NCI-H1417 (cell line): ENCODE measurements at regions not wholly inside any gene's neighbourhood (a gene's known extent, or its start where the extent isn't known, plus 50 kb on each side); places are given as distances from the start of the nearest gene placed in this dataset.

Source experiments
- DNase-seq, 3 experiments: peaks; one replicate each; lab custom pipeline; 2025; lab: John Stamatoyannopoulos, UW

DNA sequence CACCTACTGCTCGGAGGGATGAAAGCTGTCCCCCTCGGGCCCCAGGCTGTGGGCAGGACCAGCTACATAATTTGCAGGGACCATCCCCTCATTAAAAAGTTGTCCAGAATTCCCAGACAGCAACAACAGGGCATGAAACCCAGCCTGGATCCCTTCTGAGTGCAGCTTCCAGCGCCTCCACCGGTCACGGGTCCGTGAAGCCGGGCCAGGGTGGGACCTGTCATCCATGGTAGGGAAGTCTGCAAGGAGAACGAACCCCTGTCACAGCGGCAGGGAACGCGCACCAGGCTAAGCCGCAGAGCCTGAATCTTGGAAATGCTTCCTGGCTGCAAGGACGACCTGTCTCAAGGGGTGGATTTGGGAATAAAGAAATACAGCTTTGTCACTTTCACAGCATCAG, 214.2 kb downstream of the RBFOX3 start:
- DNase-seq = no peak

DNA sequence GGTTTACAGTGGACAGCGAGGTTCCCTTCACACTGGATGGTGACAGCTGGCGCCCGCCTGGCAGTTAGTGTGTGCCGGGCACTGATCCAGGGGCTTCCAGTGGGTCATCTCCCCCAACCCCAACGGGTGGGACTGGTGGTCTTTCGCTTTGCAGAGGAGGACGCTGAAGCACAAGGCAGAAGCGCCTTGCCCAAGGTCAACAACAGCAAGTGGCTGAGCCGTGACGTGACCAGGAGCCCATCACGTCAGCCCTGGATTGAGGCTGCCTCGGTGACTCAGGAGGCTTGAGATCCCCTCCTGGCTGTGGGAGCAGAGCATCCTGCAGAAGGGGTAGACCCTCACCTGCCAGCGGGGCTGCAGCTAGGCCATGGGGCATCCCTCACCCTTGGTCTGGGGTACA, 215.3 kb downstream of the RBFOX3 start:
- DNase-seq = no peak

DNA sequence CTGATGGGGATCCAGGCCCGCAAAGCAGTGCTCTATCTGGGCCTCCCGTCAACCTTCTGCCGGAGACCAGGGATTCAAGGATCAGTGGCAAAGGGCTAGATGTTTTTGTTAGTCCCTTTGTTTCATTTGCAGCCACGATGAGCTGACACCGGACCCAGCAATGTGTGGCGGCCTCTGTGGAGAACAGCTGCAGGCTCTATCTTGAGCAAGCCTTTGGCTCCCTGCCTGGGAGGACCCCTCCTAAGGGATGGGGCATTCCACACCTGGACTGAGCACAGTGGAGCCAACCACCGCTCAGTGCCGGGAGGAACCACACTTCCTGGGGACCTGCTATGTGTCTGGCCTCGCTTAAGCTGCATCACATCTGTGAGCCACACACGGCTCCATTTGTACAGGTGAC, 215.8 kb downstream of the RBFOX3 start:
- no peak for DNase-seq

DNA sequence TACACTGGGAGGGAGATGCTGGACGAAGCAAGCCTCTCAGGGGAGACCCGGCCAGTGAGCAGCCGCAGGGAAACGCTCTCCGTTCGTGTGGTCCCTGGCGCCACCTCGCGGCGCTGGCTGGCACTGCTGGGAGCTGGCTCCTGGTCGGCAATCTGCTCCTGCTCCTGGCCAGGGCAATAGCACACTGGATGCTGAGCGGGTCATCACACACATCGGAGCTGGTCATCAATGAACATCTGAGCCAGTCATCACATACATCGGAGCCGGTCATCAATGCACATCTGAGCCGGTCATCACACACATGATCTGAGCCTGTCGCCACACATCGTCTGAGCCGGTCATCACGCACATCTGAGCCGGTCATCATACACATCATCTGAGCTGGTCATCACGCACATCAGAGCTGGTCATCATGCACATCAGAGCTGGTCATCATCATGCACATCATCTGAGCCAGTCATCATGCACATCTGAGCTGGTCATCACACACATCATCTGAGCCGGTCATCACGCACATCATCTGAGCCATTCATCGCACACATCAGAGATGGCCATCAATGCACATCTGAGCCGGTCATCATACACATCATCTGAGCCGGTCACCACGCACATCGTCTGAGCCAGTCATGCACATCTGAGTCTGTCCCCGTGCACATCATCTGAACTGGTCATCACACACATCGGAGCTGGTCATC, 217.3 kb downstream of the RBFOX3 start:
- DNase-seq = peak; percentile 48 to 85 (median 75)

DNA sequence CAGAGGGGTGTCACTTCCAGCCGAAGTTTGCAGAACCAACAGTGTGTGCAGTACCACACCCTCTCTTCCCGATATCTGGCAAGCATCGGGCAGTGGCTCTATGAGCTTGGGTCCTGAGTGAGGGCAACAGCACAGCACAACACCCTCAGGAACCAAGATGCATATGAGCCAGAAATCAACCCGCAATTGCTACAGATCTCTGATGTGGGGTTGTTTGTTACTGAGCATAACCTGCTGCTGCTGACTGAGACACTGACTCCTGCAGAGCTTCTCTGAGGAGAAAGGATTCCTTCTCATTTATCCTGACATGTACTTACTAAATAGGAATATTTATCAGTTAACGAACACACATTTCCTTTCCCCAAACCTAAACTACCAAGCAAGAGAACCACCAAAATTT, 218.3 kb downstream of the RBFOX3 start:
- DNase-seq = no peak

DNA sequence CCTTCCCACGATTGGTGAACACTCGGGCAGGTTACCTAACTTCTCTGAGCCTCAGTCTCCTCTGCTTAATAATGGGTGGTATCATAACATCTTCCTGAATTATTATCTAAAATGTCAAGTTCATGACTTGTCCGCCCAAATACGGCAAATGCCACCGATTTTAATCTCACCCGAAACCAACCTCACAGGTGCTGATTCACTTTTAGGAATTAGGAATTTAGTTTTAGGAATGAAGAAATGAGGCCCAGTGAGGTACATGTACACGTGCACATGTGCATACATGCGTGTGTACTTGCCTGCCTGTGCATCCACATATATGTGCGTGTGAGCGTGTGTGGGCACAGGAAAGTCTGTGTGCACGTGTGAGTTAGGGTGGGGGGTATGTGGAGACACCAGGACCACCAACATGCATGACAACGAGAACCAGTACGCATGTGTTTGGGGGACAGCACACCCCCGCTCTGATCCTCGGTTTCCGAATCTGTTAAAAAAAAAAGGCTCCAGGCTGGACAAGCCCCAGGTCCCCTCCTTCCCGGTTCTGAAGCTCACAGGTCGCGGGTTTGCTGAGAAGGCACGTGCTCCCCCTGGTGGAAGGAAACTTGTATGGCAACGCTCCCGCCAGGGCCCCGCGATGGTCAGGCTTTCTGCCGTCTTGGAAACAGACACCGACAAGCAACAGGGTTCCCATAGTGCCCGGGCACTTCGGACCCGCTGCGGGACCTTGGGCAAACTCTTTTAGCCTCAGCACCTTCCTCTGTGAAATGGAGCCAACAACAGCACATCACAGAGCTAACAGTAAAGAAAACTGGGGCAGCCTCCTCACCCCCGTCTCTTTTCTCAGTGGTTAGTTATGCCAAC, 219.2 kb downstream of the RBFOX3 start:
- DNase-seq = peak; percentile 51 to 80 (median 79)

DNA sequence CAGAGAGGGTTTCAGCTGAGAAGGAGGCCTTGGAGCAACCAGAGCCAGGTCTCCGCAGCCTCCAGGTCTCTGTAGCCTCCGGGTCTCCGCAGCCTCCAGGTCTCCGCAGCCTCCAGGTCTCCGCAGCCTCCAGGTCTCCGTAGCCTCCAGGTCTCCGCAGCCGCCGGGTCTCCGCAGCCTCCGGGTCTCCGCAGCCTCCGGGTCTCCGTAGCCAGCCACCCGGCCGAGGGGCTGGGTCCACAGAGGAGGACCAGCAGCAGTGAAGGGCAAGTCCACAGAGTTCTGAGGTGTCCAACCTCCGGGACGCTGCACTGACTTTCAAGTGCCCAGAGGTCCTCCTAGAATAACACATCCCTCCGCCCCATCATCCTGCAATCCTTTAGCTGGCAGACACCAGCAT, 221.0 kb downstream of the RBFOX3 start:
- no peak for DNase-seq

DNA sequence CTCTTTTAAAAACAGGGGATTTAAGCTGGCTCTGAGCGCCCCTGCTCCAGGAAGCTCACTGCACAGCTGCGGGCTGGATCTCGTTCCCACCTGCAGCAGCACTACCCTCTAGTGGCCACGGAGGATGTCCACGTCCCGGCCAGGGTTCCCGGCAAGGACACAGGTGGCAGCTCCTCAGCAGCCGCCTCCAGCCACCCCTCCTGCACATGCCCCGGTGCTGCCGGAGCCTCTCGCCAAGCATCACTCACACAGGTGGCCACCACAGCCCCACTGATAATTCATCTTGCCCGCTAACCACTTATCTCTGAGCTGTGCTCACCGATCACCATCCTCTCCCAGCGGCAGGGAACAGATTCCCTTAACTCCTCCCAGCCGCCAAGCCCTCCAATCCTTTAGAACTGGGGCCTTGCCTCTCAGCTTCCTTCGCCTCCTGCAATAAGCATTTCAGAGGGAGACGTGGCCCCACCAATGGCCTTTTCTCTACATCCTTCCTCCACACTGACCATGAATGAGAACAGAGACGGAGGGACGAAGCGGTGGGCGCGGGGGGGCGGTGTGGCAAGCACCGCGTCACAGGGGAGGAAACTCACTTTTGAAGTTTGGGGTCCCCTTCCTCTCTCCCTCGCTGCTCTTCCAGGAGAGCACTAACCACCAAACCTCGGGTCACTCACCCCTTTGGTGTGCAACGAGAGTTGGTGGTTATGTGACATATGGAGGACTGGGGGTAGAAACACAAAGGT, 222.1 kb downstream of the RBFOX3 start:
- DNase-seq = peak; percentile 50 to 83 (median 74)

DNA sequence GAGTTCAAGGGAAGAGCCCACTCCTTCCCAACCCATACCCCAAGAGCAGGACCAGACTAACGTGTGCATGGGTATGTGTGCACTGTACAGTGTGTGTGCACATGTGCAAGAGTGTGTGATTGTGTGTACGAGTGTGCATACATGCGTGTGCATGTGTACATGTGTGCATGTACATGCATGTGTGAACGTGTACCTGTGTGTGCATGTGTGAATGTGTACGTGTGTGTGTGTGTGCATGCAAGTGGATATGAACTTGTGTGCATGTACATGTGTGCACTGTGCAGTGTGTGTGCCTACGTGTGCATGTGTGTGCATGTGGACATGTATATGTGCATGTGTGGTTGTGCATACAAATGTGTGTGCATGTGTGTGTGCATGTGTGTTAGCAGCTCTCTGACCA, 223.1 kb downstream of the RBFOX3 start:
- DNase-seq = no peak

DNA sequence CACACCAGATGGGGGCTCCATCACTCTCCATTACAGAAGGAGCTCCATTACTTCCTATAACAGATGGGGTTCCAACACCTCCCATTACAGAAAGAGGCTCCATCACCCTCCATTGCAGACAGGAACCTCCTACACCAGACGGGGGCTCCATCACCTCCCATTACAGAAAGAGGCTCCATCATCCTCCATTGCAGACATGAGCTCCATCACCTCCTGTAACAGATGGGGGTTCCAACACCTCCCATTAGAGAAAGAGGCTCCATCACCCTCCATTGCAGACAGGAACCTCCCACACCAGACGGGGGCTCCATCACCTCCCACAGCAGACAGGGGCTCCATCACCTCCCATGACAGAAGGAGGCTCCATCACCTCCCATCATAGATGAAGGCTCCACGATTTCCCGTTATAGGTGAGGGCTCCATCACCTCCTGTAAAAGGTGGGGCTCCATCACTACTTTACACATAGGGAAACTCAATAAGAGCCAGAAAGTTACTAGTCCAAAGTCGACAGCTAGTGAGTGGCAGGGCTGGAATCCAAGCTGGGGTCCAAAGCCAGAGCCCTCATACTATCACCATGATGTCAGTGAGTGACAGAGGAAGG, 224.8 kb downstream of the RBFOX3 start:
- DNase-seq = no peak

DNA sequence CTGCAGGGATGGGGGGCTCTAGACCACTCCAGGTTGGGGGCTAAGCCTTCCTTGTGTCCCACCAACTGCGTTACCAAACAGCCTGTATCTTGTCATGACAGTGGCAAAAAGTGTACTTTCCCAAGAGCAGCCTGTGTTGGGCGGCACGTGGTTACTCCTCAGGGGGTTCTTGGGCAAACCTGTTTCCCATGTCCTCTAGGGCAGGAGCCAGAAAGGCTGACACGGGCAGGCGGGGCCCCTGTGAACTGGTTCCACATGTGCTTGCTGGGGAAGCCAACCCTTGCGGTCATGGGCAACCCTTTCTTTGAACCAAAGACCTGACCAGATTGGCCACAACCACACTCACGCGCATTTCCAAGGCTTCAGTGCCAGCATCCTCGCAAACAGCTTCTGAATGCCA, 228.5 kb downstream of the RBFOX3 start:
- no peak for DNase-seq

DNA sequence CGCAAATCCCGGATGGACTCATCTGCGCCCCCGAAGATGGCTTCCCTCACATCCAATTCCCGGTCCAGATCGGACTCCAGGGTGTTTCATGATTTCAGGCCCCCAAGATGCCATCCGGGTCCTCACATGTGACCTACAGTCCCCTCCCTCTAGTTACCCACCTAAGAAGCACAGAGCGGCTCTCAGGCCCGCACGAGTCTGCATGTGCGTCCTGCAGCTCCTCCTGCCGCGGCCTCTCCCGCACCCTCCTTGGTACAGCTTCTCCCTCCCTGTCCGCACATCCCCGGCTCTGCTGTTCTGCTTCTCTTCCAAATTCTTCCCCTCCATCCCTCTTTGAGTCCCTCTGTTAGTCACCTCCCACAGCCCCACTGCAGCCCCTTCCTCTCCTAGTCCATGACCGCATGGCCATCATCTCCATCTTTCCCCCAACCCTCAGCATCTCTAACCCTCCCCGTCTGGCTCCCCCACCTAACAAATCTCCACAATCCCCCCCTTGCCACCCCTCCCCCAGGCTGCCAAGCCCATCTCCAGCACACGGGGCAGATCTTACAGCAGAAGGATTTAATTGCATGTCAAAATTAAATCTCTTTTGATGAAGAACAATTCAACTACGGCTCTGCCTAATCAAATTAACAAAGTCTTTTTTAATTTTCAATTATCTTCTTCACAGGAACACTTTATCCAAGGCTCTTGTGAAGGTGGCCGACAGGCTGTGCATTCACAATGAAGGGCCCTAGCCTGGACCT, 231.0 kb downstream of the RBFOX3 start:
- DNase-seq = no peak

DNA sequence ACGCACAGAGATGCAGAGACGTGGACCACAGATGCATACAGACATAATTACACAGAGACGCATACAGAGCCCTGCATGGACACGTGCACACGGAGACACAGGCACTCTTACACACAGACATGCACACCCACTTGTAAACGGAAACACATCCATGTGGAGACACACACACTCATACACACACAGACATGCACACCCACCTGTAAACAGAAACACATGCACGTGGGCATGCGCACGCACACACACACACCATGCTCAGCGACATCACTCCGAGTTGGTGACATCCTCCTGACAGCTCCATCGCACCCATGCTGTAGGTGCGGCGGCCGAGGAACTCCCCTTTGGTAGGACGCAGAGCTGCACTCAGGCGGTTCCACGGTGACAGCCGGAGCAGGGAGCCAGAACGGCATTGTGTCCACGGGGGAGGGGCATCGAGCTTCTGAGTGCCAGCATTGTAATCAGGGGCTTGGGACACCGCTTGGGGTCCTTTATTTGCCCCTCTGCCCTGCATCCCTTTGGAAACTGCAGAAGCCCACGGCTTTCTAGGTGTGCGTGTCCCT, 233.5 kb downstream of the RBFOX3 start:
- no peak for DNase-seq

DNA sequence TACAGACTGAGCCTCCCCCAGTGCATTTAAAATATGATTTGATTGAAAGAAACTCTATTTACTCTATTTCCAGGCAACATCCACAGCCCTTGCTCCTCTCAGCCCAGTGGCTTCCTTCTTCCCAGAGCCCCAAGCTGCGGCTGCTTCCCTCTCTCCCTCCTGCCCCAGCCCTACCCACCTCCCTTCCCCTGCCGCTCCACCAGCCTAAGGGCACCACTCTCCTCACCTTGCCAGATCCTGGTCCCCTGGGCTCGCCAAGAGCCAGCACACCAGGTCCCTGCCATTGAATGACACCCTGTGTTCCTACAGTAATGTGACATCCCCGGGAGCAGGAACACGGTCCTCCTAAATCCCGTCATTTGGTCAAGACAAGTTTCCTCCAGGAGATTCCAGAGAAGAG, 236.0 kb downstream of the RBFOX3 start:
- DNase-seq = no peak

DNA sequence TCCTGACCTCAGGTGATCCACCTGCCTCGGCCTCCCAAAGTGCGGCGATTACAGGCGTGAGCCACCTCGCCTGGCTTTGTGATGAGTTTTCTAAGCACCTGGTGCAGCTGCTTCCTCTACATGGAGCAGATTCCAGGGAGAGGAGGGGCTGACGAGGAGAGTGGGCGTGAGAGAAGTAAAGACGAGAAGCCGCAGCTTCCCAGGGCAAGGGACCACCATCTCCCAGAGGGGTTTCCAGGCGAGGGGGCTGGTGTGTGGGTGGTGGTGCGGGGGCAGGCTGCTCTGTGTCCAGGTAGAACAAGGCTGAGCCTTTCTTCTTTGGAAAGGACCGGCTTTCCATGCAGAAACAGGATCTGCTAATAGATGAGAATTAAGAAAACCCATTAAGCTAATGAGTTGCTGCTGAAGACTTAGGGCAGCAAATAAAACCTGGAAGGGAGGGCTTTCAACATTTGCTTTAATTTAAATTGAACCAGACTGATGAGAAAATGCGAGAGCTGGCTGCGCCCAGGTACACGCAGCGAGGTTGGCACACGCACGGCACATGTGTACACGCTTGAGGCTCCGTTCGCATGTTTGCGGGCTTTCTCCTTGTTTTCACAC, 236.7 kb downstream of the RBFOX3 start:
- DNase-seq = no peak

DNA sequence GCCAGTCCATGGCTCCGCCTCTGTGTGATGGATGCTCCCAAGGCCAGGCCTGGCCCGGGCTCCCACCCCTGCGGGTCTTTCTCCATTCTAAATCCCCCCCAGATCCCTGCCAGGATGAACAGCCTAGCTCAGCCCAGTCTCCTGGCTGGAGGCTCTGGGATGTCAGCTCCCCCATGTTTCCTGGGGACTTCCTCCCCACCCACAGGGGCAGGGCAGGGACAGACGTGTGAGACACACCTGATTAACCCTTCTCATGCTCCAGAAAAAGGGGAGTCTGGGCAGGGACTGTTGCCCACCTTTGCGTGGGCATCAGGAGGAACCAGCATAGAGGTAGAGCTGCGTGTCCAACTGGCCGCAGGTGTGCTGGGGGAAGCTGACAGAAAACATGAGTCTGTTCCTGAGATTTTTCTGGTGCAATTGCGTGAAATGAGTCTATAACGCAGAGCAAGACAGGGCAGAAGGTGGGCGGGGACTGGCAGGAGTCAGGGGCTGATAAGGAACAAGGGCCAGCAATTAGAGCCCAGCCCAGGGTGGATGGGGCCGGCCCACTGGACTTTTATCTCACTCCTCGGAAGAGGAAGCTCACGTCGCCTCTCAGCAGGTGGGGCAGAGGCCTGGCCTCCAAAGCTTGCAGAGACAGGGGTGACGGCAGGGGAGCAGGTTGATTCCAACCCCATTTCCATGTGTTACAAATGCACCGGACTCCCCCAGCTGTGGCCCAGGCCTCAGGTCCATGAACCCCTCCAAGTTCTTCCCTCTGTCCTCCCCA, 238.2 kb downstream of the RBFOX3 start:
- no peak for DNase-seq

DNA sequence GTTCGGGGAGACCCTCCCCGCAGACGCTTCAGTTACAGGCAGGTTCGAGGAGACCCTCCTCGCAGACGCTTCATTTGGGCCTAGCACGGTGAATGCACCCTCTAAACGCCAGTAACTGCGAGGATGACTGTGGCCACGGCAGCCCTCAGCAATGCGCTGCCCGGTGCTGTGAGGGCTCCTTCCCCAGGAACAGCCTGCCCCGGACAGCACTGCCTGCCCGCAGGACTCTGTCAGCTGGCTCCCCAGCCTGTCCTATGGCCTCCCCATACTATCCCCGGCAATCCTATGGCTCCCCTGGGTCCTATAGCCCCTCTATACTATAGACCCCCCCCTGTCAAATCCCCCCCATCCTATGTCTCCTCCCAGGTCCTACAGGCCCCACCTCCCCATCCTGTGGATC, 238.9 kb downstream of the RBFOX3 start:
- no peak for DNase-seq

DNA sequence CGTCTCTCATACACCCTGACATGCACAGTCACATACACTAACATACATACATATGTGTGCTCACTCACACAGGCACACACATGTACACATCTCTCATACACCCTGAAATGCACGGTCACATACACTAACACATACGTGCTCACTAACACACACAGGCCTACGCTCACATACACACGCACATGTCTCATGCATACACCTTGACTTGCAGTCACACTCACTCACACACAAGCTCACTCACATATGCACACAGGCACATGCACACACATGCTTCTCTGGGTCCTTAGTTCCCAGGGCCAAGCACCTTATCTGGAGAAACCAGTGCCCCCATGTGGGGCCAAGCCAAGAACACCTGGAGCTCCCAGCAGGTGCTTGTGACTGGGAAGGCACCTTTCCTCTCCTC, 240.3 kb downstream of the RBFOX3 start:
- no peak for DNase-seq

DNA sequence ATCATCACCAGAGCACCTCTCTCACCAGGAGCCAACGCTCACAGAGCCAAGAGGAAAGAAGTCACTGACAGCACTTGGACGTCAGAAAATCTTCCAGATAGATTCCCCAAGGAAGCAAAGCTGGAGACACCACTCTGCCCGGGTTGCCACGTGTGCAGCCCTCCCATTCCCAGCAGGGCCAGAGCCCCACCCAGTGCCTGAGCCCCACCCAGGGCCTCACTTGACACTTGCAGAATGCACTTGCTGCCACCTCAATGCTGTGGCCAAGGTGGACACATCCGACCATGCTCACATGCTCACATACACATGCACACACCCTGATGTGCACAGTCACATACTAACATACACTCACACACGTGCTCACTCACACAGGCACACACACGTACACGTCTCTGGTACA, 240.7 kb downstream of the RBFOX3 start:
- no peak for DNase-seq

DNA sequence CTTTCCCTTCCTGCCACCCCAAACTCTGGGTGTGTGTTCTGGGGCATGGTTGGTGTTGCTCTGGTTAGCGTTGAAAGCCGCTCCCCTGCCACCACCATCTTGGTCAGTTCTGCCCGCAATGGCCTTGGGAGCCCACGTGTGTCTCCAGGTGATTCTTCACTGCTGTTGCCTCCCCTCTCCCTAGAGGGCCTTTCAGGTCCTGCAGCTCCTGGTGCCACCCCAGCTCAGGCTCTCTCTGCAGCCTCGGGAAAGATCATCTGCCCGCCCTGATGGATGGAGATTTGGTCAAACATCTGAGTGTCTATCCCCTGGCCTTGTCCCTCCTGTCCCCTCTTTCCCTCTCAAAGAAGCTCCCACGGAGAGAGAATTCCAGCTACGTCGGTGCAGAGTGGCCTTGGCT, 241.3 kb downstream of the RBFOX3 start:
- DNase-seq = no peak
